GM12874 (cell line): ENCODE measurements at regions not wholly inside any gene's neighbourhood (a gene's known extent, or its start where the extent isn't known, plus 50 kb on each side); places are given as distances from the start of the nearest gene placed in this dataset.

Experiments
- CTCF ChIP-seq: IDR thresholded peaks from 2 replicates; pipeline ENCODE4 v1.5.1; 2011; ENCODE audit warnings: low read depth, mild to moderate bottlenecking, control low read depth, low read length, moderate library complexity; ENCODE audit not compliant: insufficient read depth

GRCh38 chr9:107632216-107632615 is 142.6 kb upstream of the KLF4 start:
- TF ChIP-seq CTCF = no peak

- TF ChIP-seq CTCF = no peak
These were observed 142.2 kb upstream of the KLF4 start for GRCh38 chr9:107631788-107632187.

GRCh38 chr9:107630156-107630555 is 140.6 kb upstream of the KLF4 start:
- TF ChIP-seq CTCF = no peak

- no peak for TF ChIP-seq CTCF
These were observed 138.9 kb upstream of the KLF4 start for GRCh38 chr9:107628444-107628843.

GRCh38 chr9:107627781-107628180 is 138.2 kb upstream of the KLF4 start:
- no peak for TF ChIP-seq CTCF

GRCh38 chr9:107626118-107626517 is 136.5 kb upstream of the KLF4 start:
- TF ChIP-seq CTCF = no peak

GRCh38 chr9:107625383-107625984 is 135.9 kb upstream of the KLF4 start:
- no peak for TF ChIP-seq CTCF
